Hepatic stellate cell (primary cell): ENCODE measurements at regions not wholly inside any gene's neighbourhood (a gene's known extent, or its start where the extent isn't known, plus 50 kb on each side); places are given as distances from the start of the nearest gene placed in this dataset.

ENCODE experiments used
- DNase-seq: peaks from one replicate; pipeline ENCODE4 v3.0.0; 2011; ENCODE audit warnings: low spot score

GRCh38 chr9:118583414-118583813 lies 785.8 kb downstream of the BRINP1 start:
- DNase-seq: no peak

GRCh38 chr9:118586978-118587377 lies 782.3 kb downstream of the BRINP1 start:
- DNase-seq: no peak

- no peak for DNase-seq
Observed at GRCh38 chr9:118594428-118594827, 774.8 kb downstream of the BRINP1 start.

DNA sequence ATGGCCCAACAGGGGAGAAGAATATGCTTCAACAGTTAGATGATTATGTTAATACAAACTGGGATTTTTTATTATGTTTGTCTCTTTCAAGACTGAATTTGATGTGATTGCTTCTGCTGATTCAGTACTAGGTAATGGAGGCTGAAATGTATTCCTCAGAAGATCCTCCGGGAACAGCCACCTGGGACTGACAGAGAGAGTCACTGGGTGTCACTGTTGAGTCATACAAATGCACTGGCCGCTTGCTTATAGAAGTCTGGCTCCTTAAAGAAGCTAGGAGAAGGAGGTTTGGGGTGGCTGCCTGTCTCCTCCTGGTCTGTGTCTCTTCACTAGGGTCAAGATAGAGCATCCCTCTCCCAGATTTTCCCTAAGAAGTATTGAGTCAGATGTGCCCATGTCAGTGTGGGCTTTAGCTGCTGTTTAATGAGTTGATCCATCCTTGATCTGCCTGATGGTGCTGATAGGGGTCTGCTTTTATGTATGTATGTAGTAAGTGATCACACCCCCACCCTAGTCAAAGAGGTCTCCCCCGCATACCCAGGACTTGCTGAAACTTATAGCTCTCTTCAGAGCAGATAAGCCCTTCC lies 773.4 kb downstream of the BRINP1 start:
- peak; percentile 1 for DNase-seq

GRCh38 chr9:118596374-118597015 lies 772.7 kb downstream of the BRINP1 start:
- DNase-seq: no peak

- DNase-seq: no peak
Observed at GRCh38 chr9:118606668-118607067, 762.6 kb downstream of the BRINP1 start.

DNA sequence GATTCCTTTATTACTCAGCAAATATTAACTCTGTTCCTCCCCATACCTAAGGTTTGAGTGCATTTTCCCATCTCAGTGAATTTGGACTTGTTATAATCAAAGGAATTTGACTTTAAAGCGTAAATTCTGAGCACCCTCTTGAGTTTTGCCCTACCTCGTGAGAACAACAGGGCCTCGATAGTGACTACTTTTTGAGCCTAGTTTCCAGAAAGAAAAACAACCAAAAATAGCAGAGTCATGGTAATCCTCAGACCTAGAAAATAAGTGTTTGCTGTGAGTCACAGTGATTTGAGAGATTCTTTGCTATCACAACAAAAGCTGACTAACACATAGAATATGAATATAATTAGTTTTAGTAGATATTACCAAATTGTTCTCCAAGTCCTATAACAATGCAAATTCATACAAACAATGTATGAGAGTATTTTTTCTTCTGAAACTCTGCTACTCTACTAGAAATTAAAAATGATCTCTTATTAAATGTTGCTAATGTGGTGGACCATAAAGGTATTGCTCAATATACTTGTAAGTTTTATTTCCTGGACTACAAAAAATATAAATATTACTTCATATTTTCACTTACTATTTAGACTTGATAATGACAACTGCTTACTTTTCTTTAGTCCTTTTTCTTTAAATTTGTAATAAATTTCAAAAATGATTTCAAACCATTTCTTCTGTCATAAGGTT lies 759.7 kb downstream of the BRINP1 start:
- peak; percentile 6 for DNase-seq

DNA sequence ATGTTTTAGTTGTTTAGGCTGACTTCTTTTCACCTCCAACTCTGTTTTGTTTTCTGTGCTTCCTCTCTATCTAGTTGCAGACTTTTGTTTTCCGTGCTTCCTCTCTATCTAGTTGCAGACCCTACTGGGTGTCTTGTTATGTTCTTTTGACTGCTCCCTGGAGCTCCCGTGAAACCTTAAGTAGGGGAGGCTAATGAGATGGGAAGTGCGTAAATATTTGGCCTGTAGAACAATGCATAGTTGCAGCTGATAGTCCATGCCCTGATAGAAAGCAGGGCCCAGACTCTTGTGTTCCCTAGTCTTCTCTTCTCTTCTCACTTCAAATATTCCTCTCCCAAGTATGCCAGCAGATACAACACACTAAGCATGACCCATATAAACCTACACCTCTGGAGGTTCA lies 757.0 kb downstream of the BRINP1 start:
- DNase-seq: no peak

DNA sequence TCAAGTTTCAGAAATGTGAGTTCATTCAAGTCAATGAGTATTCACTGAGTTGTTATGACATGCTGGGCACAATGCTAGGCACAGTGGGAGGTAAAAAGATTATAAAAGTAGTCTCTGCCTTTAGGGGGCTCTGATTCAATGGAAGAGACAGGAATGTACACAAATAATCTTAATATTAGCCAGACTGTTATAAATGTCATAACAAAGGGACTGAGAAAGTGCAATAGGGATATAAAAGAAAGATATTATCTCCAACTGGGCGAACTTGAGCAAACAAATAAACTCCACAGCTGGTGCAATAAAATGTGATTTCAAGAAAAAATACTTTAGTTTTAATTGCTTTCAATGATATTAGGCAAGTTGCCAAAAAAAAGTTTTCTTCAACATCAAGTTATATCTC lies 755.2 kb downstream of the BRINP1 start:
- no peak for DNase-seq

DNA sequence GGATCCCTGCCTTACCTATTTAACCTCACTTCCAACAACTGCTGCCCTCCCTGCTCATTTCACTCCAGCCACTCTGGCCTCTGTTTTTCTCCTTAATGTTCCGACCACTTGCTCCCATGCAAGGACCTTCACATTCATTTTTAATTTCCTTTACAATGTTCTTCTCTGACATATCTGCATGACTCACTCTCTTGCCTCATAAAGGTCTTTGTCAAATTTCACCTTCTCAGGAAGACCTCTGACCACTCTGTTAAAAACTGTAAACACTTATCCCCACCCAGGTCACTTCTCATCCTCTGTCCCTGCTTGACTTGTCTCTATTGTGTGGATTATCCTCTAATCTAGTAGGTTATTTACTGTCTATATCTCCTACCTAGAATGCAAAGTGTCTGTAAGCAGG lies 751.2 kb downstream of the BRINP1 start:
- DNase-seq: no peak

DNA sequence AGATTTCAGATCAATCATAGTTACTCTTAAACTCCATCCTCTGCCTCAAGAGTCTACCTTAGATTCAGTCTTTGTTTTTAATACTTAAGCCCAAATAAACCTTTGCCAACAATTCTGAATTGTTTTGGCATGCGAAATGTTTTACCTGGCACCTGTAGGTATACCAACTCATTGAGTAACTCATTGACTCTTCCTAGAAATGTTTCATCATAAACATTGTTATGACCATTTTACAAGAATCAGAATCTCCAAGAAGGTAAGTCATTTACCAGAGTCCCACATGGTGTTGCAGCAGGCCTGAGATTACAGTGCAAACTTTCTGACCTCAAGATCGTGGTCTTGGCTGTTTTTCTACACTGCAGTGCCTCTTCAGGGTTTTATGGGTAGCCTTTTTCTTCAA lies 750.4 kb downstream of the BRINP1 start:
- no peak for DNase-seq

DNA sequence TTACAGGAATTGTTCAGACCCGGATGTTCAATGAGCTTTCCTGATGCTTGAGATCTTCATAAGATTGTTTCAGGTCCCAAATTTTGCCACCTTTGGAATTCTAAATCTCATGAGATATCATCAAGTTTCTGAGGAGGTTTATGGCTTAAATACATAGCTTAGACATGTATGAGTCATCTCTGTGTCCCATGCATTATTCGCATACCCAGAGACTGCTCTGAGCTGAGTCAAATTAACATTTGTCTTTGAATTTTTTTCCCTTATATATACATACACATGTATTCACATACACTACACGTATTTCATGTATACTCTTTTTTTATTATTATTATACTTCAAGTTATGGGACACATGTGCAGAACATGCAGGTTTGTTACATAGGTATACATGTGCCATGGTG lies 744.6 kb downstream of the BRINP1 start:
- no peak for DNase-seq

DNA sequence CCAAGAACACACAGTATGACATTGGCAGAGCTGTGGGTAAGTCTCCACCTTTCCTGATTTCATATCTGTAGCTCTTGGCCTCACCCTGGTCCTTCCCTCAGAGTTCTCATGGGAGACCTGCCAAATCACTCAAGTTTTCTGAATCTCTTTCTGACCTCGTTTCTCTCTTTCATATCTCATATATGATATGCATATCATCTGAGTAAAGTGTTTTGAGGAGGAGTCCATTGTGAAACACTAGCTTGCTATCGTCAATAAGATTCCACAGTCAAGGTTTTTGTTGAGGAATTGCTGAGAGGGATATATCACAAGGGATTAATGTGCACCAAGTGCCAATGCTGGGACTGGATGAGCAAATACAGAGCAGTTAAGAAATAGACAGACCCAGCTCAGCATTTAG lies 739.2 kb downstream of the BRINP1 start:
- DNase-seq: no peak

DNA sequence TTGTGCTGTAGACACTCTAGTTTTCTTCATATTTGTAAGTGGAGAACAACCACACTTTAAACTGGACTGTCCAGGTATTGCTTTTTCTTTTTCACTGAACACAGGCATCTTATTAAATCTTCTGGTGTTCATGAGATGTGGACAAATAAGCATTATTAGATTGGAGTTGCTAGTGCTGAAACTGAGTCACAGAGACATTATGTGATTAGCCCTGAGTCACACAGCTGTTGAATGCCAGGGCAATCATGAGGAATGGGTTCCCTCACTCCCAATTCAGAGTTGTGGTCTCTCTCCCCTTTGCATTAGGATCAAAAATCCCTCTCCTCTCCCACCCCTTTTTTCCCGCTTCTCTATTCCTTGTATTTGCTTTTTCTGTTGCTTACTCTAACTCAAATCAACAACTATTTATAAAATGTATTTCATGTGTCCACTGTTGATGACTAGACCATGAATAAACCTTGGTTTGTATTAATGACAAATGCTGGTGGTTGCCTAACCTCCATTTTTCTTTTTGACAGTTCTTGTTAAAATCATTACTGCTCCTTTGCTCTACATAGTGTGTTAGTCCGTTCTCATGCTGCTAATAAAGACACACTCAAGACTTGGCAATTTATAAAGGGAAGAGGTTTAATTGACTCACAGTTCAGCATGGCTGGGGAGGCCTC lies 738.2 kb downstream of the BRINP1 start:
- no peak for DNase-seq

- no peak for DNase-seq
Observed at GRCh38 chr9:118631956-118632355, 737.3 kb downstream of the BRINP1 start.

DNA sequence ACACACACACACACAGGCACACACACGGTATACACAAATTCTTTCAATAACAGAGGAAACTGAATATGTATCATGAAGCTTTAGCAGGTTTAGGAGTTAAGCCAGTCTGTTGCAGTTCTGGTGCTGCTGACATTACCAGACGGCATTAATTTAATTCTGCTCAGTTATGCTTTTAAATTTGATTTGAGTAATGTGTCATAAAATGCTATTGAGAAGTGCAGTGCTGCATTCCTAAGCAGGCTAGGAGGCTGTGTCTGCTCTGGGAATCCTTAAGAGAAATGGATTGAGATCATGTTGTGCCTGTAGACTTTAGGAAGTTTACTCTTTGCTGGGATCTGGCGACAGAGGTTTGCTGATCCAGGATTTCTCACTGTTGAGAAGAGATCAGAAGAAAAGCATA lies 733.8 kb downstream of the BRINP1 start:
- DNase-seq: no peak

- DNase-seq: no peak
Observed at GRCh38 chr9:118637681-118638080, 731.6 kb downstream of the BRINP1 start.

- no peak for DNase-seq
Observed at GRCh38 chr9:118640836-118641560, 728.2 kb downstream of the BRINP1 start.

DNA sequence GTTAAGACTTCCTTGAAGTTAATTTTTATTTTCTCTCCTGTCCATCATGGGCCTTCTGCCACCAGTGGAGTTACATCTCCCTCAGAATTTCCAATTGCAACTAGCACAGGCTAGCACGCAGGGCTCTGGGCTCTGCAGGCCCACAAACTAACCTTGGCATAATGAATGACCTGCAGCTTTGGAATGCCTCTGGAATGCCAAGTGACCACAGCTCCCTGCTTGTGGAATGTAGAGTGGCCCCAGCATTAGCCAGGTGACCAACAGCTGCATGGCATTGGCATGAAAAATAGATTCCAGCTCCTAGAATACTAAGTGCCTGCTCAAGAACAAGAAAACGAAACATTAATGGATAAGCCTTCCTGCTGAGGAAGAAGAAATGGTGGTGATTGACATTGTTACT lies 726.1 kb downstream of the BRINP1 start:
- no peak for DNase-seq

- no peak for DNase-seq
Observed at GRCh38 chr9:118644066-118644465, 725.2 kb downstream of the BRINP1 start.

DNA sequence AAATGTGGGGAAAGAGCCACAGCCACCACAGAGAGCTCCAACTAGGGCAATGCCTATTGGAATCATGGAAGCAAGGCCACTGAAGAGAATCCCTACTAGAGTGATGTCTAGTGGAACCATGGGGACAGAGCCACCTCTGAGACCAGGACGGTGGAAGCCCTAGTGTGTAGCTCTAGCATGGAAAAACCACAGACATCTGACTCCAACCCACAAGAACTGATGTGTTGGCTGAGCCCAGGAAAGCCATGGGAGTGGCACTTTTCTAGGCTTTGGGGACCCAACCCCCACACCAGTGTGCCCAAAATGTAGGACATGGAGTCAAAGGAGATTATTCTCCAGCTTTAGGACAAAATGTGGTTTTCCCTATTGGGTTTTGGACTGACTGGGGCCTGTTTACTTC lies 721.9 kb downstream of the BRINP1 start:
- no peak for DNase-seq

- no peak for DNase-seq
Observed at GRCh38 chr9:118650417-118650816, 718.8 kb downstream of the BRINP1 start.
